Breast epithelium (tissue), 4 donors: ENCODE measurements at regions not wholly inside any gene's neighbourhood (a gene's known extent, or its start where the extent isn't known, plus 50 kb on each side); places are given as distances from the start of the nearest gene placed in this dataset.

ENCODE experiments used
- DNase-seq, 2 donors: peaks; one replicate each; pipeline ENCODE4 v3.0.0-alpha.2; 2019; ENCODE audit warnings: low spot score in 2 of 2
- H3K27ac ChIP-seq, 2 donors: fragments of 200-600 bp; sonication (generic) in 1 of 2; one replicate each; pipeline ENCODE4 v1.5.1; 2016 to 2019; ENCODE audit warnings: mild to moderate bottlenecking in 1 of 2
- H3K27me3 ChIP-seq, 2 donors: fragments of 200-600 bp; sonication (generic) in 1 of 2; one replicate each; pipeline versions ENCODE4 v1.5.1 to v1.6.0; 2017 to 2019; ENCODE audit warnings: control low read depth in 1 of 2, mild to moderate bottlenecking in 1 of 2
- H3K36me3 ChIP-seq: fragments of 200-600 bp; one replicate; pipeline ENCODE4 v1.5.1; 2019
- H3K4me1 ChIP-seq, 2 donors: fragments of 200-600 bp; sonication (generic); one replicate each; pipeline ENCODE4 v1.5.1; 2016 to 2019; ENCODE audit warnings: control low read depth in 1 of 2
- H3K4me3 ChIP-seq, 3 donors: fragments of 200-600 bp; sonication (generic); 1 replicate in 2 of 3; 2 replicates in 1 of 3; pipeline ENCODE4 v1.5.1; 2016 to 2019; ENCODE audit warnings: mild to moderate bottlenecking in 3 of 3, moderate library complexity in 2 of 3
- H3K9me3 ChIP-seq, 2 donors: fragments of 200-600 bp; sonication (generic) in 1 of 2; one replicate each; pipeline ENCODE4 v1.5.1; 2016 to 2019; ENCODE audit warnings: control low read depth in 1 of 2
- CTCF ChIP-seq, 3 donors: fragments of 450-650 bp; IDR thresholded peaks; one replicate each; pipeline ENCODE4 v1.5.1; 2016 to 2017; ENCODE audit warnings: antibody characterized with exemption in 3 of 3, mild to moderate bottlenecking in 3 of 3, moderate library complexity in 3 of 3
- POLR2A ChIP-seq: fragments of 450-650 bp; IDR thresholded peaks from one replicate; pipeline ENCODE4 v1.6.1; 2016; ENCODE audit warnings: antibody characterized with exemption, mild to moderate bottlenecking, moderate library complexity
- POLR2AphosphoS5 ChIP-seq, 3 donors: sonication (generic); formaldehyde crosslinking; IDR thresholded peaks; one replicate each; pipeline ENCODE4 v1.6.1; 2017; ENCODE audit warnings: antibody characterized with exemption in 3 of 3
- intact Hi-C: fragments of 100-400 bp; cut with DNase I; formaldehyde crosslinking; loops from one replicate; pipeline ENCODE4 v1.15.1; 2023; ENCODE audit warnings: low total_unique reads

- H3K9me3 ChIP-seq: no peaks in the 10 kb centered on the region
- no peak overlapping the region for H3K27ac ChIP-seq
- no peaks in the 10 kb centered on the region for H3K36me3 ChIP-seq
- DNase-seq: no peak
- no peak for TF ChIP-seq POLR2AphosphoS5 (IDR thresholded peaks at IDR 0.05)
- TF ChIP-seq POLR2A: no peak
- TF ChIP-seq CTCF (IDR thresholded peaks at IDR 0.05): no peak
- intact Hi-C loops: no loop called here
- no peaks in the 10 kb centered on the region for H3K4me1 ChIP-seq
- H3K4me3 ChIP-seq: no peak overlapping the region
- no peaks in the 10 kb centered on the region for H3K27me3 ChIP-seq
Observed at GRCh38 chr6:93566285-93566684, 146.9 kb upstream of the EPHA7 start.

GRCh38 chr6:93562582-93562981 lies 143.2 kb upstream of the EPHA7 start:
- intact Hi-C loops: no loop called here
- no peak overlapping the region for H3K27ac ChIP-seq
- no peaks in the 10 kb centered on the region for H3K36me3 ChIP-seq
- H3K4me1 ChIP-seq: no peaks in the 10 kb centered on the region
- DNase-seq: no peak
- no peak overlapping the region for H3K4me3 ChIP-seq
- H3K27me3 ChIP-seq: no peaks in the 10 kb centered on the region
- H3K9me3 ChIP-seq: no peaks in the 10 kb centered on the region
- TF ChIP-seq POLR2A (no peak), POLR2AphosphoS5 (IDR thresholded peaks at IDR 0.05) (no peak), CTCF (IDR thresholded peaks at IDR 0.05) (no peak)

- intact Hi-C loops: no loop called here
- Histone ChIP-seq H3K9me3 (no peaks in the 10 kb centered on the region), H3K27me3 (no peaks in the 10 kb centered on the region)
Observed at GRCh38 chr6:93555292-93555691, 135.9 kb upstream of the EPHA7 start.

GRCh38 chr6:93554018-93554417 lies 134.7 kb upstream of the EPHA7 start:
- Histone ChIP-seq H3K9me3 (no peaks in the 10 kb centered on the region), H3K4me1 (no peaks in the 10 kb centered on the region), H3K27ac (no peak overlapping the region), H3K4me3 (no peak overlapping the region), H3K36me3 (no peaks in the 10 kb centered on the region), H3K27me3 (no peaks in the 10 kb centered on the region)
- intact Hi-C loops: no loop called here
- TF ChIP-seq POLR2A (no peak), CTCF (IDR thresholded peaks at IDR 0.05) (no peak), POLR2AphosphoS5 (IDR thresholded peaks at IDR 0.05) (no peak)
- no peak for DNase-seq

More at GRCh38 chr6:93555292-93555691, 135.9 kb upstream of the EPHA7 start:
- Histone ChIP-seq H3K4me3 (no peak overlapping the region), H3K27ac (no peak overlapping the region), H3K4me1 (no peaks in the 10 kb centered on the region), H3K36me3 (no peaks in the 10 kb centered on the region)
- no peak for DNase-seq
- TF ChIP-seq POLR2AphosphoS5 (IDR thresholded peaks at IDR 0.05): no peak
- TF ChIP-seq CTCF (IDR thresholded peaks at IDR 0.05): no peak
- no peak for TF ChIP-seq POLR2A

- Histone ChIP-seq H3K27ac (no peak overlapping the region), H3K4me3 (no peak overlapping the region), H3K36me3 (no peaks in the 10 kb centered on the region), H3K4me1 (no peaks in the 10 kb centered on the region), H3K27me3 (no peaks in the 10 kb centered on the region), H3K9me3 (no peaks in the 10 kb centered on the region)
- TF ChIP-seq POLR2A: no peak
- intact Hi-C loops: no loop called here
- DNase-seq: no peak
Observed at GRCh38 chr6:93550551-93551276, 131.4 kb upstream of the EPHA7 start.
